ENCODE measurements at regions not wholly inside any gene's neighbourhood (a gene's known extent, or its start where the extent isn't known, plus 50 kb on each side); places are given as distances from the start of the nearest gene placed in this dataset.

GRCh38 chr17:69907132-69907847, 167.7 kb upstream of the KCNJ16 start:
- TF ChIP-seq CTCF (IDR thresholded peaks at IDR 0.05) (no peak), POLR2A (IDR thresholded peaks at IDR 0.05) (no peak)
- H3K9me3 ChIP-seq: no peaks in the 10 kb centered on the region
- H3K4me1 ChIP-seq: no peaks in the 10 kb centered on the region
- no peak overlapping the region for H3K27ac ChIP-seq
- DNase-seq: no peak
- intact Hi-C loops (cut with DNase I; ENCODE audit: low total_unique reads): no loop called here
- H3K36me3 ChIP-seq: no peaks in the 10 kb centered on the region
- no peaks in the 10 kb centered on the region for H3K27me3 ChIP-seq
- no peak overlapping the region for H3K4me3 ChIP-seq

GRCh38 chr17:69908626-69909368, 166.2 kb upstream of the KCNJ16 start:
- intact Hi-C loops (cut with DNase I; ENCODE audit: low total_unique reads): no loop called here
- DNase-seq: no peak
- Histone ChIP-seq H3K36me3 (no peaks in the 10 kb centered on the region), H3K4me1 (no peaks in the 10 kb centered on the region), H3K9me3 (no peaks in the 10 kb centered on the region), H3K4me3 (no peak overlapping the region), H3K27me3 (no peaks in the 10 kb centered on the region), H3K27ac (no peak overlapping the region)
- no peak for TF ChIP-seq POLR2A (IDR thresholded peaks at IDR 0.05)
- TF ChIP-seq CTCF (IDR thresholded peaks at IDR 0.05): no peak

DNA sequence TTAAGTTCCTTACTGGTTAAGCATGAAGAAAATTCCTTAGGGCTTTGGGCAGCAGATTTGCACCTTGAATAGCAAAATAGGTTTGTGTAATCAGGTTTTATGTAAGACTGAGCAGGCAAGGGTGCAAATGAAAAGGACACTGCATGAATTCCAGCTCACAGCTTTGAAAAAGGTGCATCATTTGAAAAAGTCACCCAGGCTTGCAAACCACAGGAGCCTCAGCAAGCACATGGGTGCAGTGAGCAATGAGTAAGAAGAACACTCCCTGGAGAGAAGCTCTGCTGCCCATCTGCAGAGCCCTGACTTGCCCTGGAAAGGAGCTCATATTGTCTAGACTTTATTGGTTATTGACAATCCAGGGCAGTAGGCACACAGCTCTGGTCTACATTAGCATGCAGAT, 165.6 kb upstream of the KCNJ16 start:
- H3K27ac ChIP-seq: no peak overlapping the region
- DNase-seq: no peak
- intact Hi-C loops (cut with DNase I; ENCODE audit: low total_unique reads): no loop called here
- H3K36me3 ChIP-seq: no peaks in the 10 kb centered on the region
- no peaks in the 10 kb centered on the region for H3K4me1 ChIP-seq
- H3K4me3 ChIP-seq: no peak overlapping the region
- no peaks in the 10 kb centered on the region for H3K27me3 ChIP-seq
- no peaks in the 10 kb centered on the region for H3K9me3 ChIP-seq
- TF ChIP-seq CTCF (IDR thresholded peaks at IDR 0.05) (no peak), POLR2A (IDR thresholded peaks at IDR 0.05) (no peak)

DNA sequence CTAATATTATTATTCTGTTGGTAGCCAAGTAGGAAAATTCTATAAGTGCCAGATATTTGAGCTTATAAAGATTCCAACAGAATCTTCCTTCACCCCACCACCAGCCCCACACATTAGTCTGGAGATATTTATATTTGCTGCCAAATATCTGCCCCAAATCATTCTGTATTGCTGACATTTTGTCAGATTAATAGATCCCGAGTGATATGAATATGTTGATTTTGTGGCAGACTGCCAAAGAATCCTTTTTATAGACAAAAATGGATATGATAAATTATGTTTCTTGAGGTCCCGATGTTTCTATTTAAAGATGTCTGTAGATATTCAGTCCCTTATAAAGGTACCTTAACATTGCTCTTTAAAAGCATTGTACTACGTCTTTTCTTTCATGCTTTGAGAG, 162.2 kb upstream of the KCNJ16 start:
- TF ChIP-seq CTCF (IDR thresholded peaks at IDR 0.05) (no peak), POLR2A (IDR thresholded peaks at IDR 0.05) (no peak)
- Histone ChIP-seq H3K4me1 (no peaks in the 10 kb centered on the region), H3K27me3 (no peaks in the 10 kb centered on the region), H3K9me3 (no peaks in the 10 kb centered on the region), H3K36me3 (no peaks in the 10 kb centered on the region), H3K4me3 (no peak overlapping the region), H3K27ac (no peak overlapping the region)
- intact Hi-C loops (cut with DNase I; ENCODE audit: low total_unique reads): no loop called here
- DNase-seq: no peak

GRCh38 chr17:69913216-69913615, 161.8 kb upstream of the KCNJ16 start:
- Histone ChIP-seq H3K36me3 (no peaks in the 10 kb centered on the region), H3K27ac (no peak overlapping the region), H3K4me1 (no peaks in the 10 kb centered on the region), H3K4me3 (no peak overlapping the region), H3K9me3 (no peaks in the 10 kb centered on the region), H3K27me3 (no peaks in the 10 kb centered on the region)
- intact Hi-C loops (cut with DNase I; ENCODE audit: low total_unique reads): no loop called here
- TF ChIP-seq POLR2A (IDR thresholded peaks at IDR 0.05) (no peak), CTCF (IDR thresholded peaks at IDR 0.05) (no peak)
- no peak for DNase-seq
